GM19463 (cell line): ENCODE measurements at regions not wholly inside any gene's neighbourhood (a gene's known extent, or its start where the extent isn't known, plus 50 kb on each side); places are given as distances from the start of the nearest gene placed in this dataset.
A peak's percentile ranks its signal among the peaks of the same experiment; 100 is the strongest.
"Not testable (repeated sequence)": the region's sequence is repeated elsewhere in the genome, so short reads cannot be mapped to it uniquely, and the experiment has no call there.

Experiments
- ATAC-seq: cut with Tn5 transposase; IDR thresholded peaks from one replicate; pipeline ENCODE4 v1.9.1; 2021; ENCODE audit warnings: mild to moderate bottlenecking, moderate library complexity; ENCODE audit not compliant: unreplicated experiment

- ATAC-seq, result no peak
These were observed 186.0 kb upstream of the SOX6 start for GRCh38 chr11:16542353-16542752.

GRCh38 chr11:16536513-16536912 is 180.2 kb upstream of the SOX6 start:
- no peak for ATAC-seq

GRCh38 chr11:16528639-16529038 is 172.3 kb upstream of the SOX6 start:
- no peak for ATAC-seq

GRCh38 chr11:16527525-16528246 is 171.3 kb upstream of the SOX6 start:
- no peak for ATAC-seq

- ATAC-seq, result no peak
These were observed 170.6 kb upstream of the SOX6 start for GRCh38 chr11:16526947-16527346.

GRCh38 chr11:16520713-16521112 is 164.4 kb upstream of the SOX6 start:
- not testable (repeated sequence) for ATAC-seq

- ATAC-seq, result peak; percentile 84
These were observed 156.5 kb upstream of the SOX6 start for GRCh38 chr11:16512899-16513241.

- ATAC-seq, result no peak
These were observed 156.0 kb upstream of the SOX6 start for GRCh38 chr11:16512198-16512898.

GRCh38 chr11:16511116-16512114 is 155.1 kb upstream of the SOX6 start:
- no peak for ATAC-seq

GRCh38 chr11:16505481-16505880 is 149.1 kb upstream of the SOX6 start:
- no peak for ATAC-seq

- not testable (repeated sequence) for ATAC-seq
These were observed 147.5 kb upstream of the SOX6 start for GRCh38 chr11:16503891-16504290.

GRCh38 chr11:16494918-16495691 is 138.8 kb upstream of the SOX6 start:
- no peak for ATAC-seq

- no peak for ATAC-seq
These were observed 128.1 kb upstream of the SOX6 start for GRCh38 chr11:16484434-16484833.

GRCh38 chr11:16474659-16475058 is 118.3 kb upstream of the SOX6 start:
- no peak for ATAC-seq

GRCh38 chr11:16469968-16470367 is 113.6 kb upstream of the SOX6 start:
- ATAC-seq, result no peak

GRCh38 chr11:16468735-16469453 is 112.5 kb upstream of the SOX6 start:
- ATAC-seq, result no peak

GRCh38 chr11:16460508-16460907 is 104.2 kb upstream of the SOX6 start:
- ATAC-seq, result no peak

- no peak for ATAC-seq
These were observed 100.0 kb upstream of the SOX6 start for GRCh38 chr11:16456366-16456765.

- no peak for ATAC-seq
These were observed 98.0 kb upstream of the SOX6 start for GRCh38 chr11:16454289-16454863.
